Endodermal cell (in vitro differentiated cells): ENCODE measurements at regions not wholly inside any gene's neighbourhood (a gene's known extent, or its start where the extent isn't known, plus 50 kb on each side); places are given as distances from the start of the nearest gene placed in this dataset.

Experiments used
- DNase-seq: peaks from one replicate; pipeline ENCODE4 v3.0.0-alpha.2; 2017
- H3K27ac ChIP-seq: 2 replicates; pipeline ENCODE4 v1.5.1; 2013; ENCODE audit warnings: mild to moderate bottlenecking, low read depth, low read length, moderate library complexity
- H3K27me3 ChIP-seq: 2 replicates; pipeline ENCODE4 v1.6.1; 2013; ENCODE audit warnings: mild to moderate bottlenecking, low read length, moderate library complexity; ENCODE audit not compliant: insufficient read depth, control insufficient read depth, poor library complexity, severe bottlenecking
- H3K36me3 ChIP-seq: 2 replicates; pipeline ENCODE4 v1.7.0; 2013; ENCODE audit warnings: mild to moderate bottlenecking, low read length, moderate library complexity; ENCODE audit not compliant: control insufficient read depth, insufficient read depth
- H3K4me1 ChIP-seq: one replicate; pipeline ENCODE4 v1.7.0; 2013; ENCODE audit warnings: low read length; ENCODE audit not compliant: control insufficient read depth, insufficient read depth
- H3K4me3 ChIP-seq: 2 replicates; pipeline ENCODE4 v1.5.1; 2013; ENCODE audit warnings: mild to moderate bottlenecking, low read length, moderate library complexity
- H3K9ac ChIP-seq: 2 replicates; pipeline ENCODE4 v1.6.1; 2013; ENCODE audit warnings: mild to moderate bottlenecking, low read length, moderate library complexity; ENCODE audit not compliant: poor library complexity, severe bottlenecking; ENCODE audit errors: extremely low read depth
- H3K9me3 ChIP-seq: 2 replicates; pipeline ENCODE4 v1.6.1; 2013; ENCODE audit warnings: mild to moderate bottlenecking, low read length, moderate library complexity; ENCODE audit not compliant: control insufficient read depth
- H3K27ac Mint-ChIP-seq: 2 replicates; pipeline ENCODE4 v1.8.0; 2020; ENCODE audit warnings: mixed read lengths
- H3K27me3 Mint-ChIP-seq: 2 replicates; pipeline ENCODE4 v1.8.0; 2021; ENCODE audit warnings: mild to moderate bottlenecking, mixed read lengths; ENCODE audit not compliant: insufficient read depth
- H3K36me3 Mint-ChIP-seq: 2 replicates; pipeline ENCODE4 v1.8.0; 2020; ENCODE audit warnings: low read depth, mixed read lengths
- H3K4me1 Mint-ChIP-seq: 2 replicates; pipeline ENCODE4 v1.8.0; 2020; ENCODE audit warnings: mixed read lengths
- H3K4me3 Mint-ChIP-seq: 2 replicates; pipeline ENCODE4 v1.8.0; 2020; ENCODE audit warnings: mild to moderate bottlenecking, moderate library complexity, mixed read lengths
- H3K9me3 Mint-ChIP-seq: 2 replicates; pipeline ENCODE4 v1.8.0; 2020; ENCODE audit warnings: mild to moderate bottlenecking, mixed read lengths
- CTCF ChIP-seq: fragments of 200-600 bp; sonication (generic); conservative IDR thresholded peaks from 2 replicates; pipeline ENCODE4 v1.5.0; 2021; ENCODE audit warnings: antibody characterized with exemption, mild to moderate bottlenecking
- whole genome bisulfite sequencing, 2 experiments: methylation state at CpG; one replicate each; pipeline versions ENCODE4 v1.1.5 to v1.1.7; 2013; ENCODE audit warnings: missing lambda C conversion rate in 2 of 2, mixed read lengths in 1 of 2; ENCODE audit not compliant: insufficient coverage in 1 of 2, insufficient read length in 1 of 2; 5-methylcytosine and 5-hydroxymethylcytosine counted together

DNA sequence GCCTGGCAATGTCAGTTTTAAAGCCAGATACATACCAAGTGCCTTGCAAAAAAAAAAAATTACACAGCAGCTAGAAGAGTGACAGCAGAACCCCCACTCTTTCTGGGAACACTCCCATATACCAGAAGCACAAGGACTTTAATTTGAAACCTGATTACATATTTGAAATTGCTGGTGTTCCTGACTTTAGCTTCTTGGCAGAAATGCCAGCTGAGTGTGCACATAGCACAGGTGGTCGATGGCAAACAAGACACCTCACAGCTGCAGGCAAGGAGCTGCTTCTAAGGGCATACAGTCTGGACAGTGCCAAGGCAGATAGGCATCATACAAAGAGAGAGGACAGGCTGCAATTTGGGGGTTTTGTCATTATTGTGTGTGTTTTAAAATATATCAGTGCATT is 150.7 kb upstream of the SGK1 start:
- Mint-ChIP-seq H3K27ac (no peak overlapping the region), H3K36me3 (no peaks in the 10 kb centered on the region), H3K27me3 (no peaks in the 10 kb centered on the region), H3K4me1 (peaks cover 33% of the 10 kb centered on the region), H3K4me3 (no peak overlapping the region), H3K9me3 (no peaks in the 10 kb centered on the region)
- no peak for DNase-seq
- Histone ChIP-seq H3K27me3 (no peaks in the 10 kb centered on the region), H3K9me3 (no peaks in the 10 kb centered on the region), H3K4me3 (no peak overlapping the region), H3K9ac (no peak overlapping the region), H3K27ac (no peak overlapping the region), H3K36me3 (no peaks in the 10 kb centered on the region), H3K4me1 (no peaks in the 10 kb centered on the region)
- no peak for TF ChIP-seq CTCF
- 89% methylated on average over 1 of the region's 1 CpG for WGBS, 2 experiments

- H3K27me3 Mint-ChIP-seq, result no peaks in the 10 kb centered on the region
- no peak overlapping the region for H3K4me3 Mint-ChIP-seq
- WGBS, 2 experiments, result 93 to 100% methylated on average over 1 of the region's 1 CpG
- H3K4me1 Mint-ChIP-seq, result peaks cover 31% of the 10 kb centered on the region
- Histone ChIP-seq H3K27me3 (no peaks in the 10 kb centered on the region), H3K27ac (no peak overlapping the region), H3K9me3 (no peaks in the 10 kb centered on the region), H3K36me3 (no peaks in the 10 kb centered on the region), H3K9ac (no peak overlapping the region), H3K4me1 (no peaks in the 10 kb centered on the region), H3K4me3 (no peak overlapping the region)
- H3K27ac Mint-ChIP-seq, result no peak overlapping the region
- no peak for TF ChIP-seq CTCF
- no peaks in the 10 kb centered on the region for H3K36me3 Mint-ChIP-seq
- no peaks in the 10 kb centered on the region for H3K9me3 Mint-ChIP-seq
- DNase-seq, result no peak
Measured at GRCh38 chr6:134467620-134468019, 149.7 kb upstream of the SGK1 start.

- Histone ChIP-seq H3K9me3 (no peaks in the 10 kb centered on the region), H3K9ac (no peak overlapping the region), H3K36me3 (no peaks in the 10 kb centered on the region), H3K4me1 (no peaks in the 10 kb centered on the region), H3K4me3 (no peak overlapping the region), H3K27ac (no peak overlapping the region), H3K27me3 (no peaks in the 10 kb centered on the region)
- Mint-ChIP-seq H3K4me1 (peaks cover 28% of the 10 kb centered on the region), H3K27me3 (no peaks in the 10 kb centered on the region), H3K36me3 (no peaks in the 10 kb centered on the region), H3K9me3 (no peaks in the 10 kb centered on the region), H3K4me3 (no peak overlapping the region), H3K27ac (no peak overlapping the region)
- DNase-seq, result no peak
- TF ChIP-seq CTCF, result no peak
- 91 to 100% methylated on average over 1 to 2 of the region's 2 CpGs for WGBS, 2 experiments
Measured at GRCh38 chr6:134466771-134467525, 149.0 kb upstream of the SGK1 start.
